Sigmoid colon (tissue), 4 donors: ENCODE measurements at regions not wholly inside any gene's neighbourhood (a gene's known extent, or its start where the extent isn't known, plus 50 kb on each side); places are given as distances from the start of the nearest gene placed in this dataset.

ENCODE experiments used
- CTCF ChIP-seq, 4 experiments: fragments of 450-650 bp in 3 of 4; fragments of 200-600 bp in 1 of 4; IDR thresholded peaks; one replicate each; pipeline ENCODE4 v1.5.1; 2016 to 2019; ENCODE audit warnings: antibody characterized with exemption in 4 of 4, mild to moderate bottlenecking in 3 of 4, moderate library complexity in 2 of 4
- POLR2AphosphoS5 ChIP-seq, 4 donors: sonication (generic); formaldehyde crosslinking; IDR thresholded peaks; one replicate each; pipeline ENCODE4 v1.6.1; 2017; ENCODE audit warnings: antibody characterized with exemption in 4 of 4

GRCh38 chr2:177098001-177098613 is 114.5 kb upstream of the HNRNPA3 start:
- TF ChIP-seq CTCF (IDR thresholded peaks at IDR 0.05) (no peak), POLR2AphosphoS5 (IDR thresholded peaks at IDR 0.05) (no peak)
